SU-DHL-6 (cell line): ENCODE measurements at regions not wholly inside any gene's neighbourhood (a gene's known extent, or its start where the extent isn't known, plus 50 kb on each side); places are given as distances from the start of the nearest gene placed in this dataset.

Experiments used
- H2AFZ ChIP-seq: fragments of 200-600 bp; sonication (generic); 2 replicates; pipeline ENCODE4 v1.6.1; 2014; ENCODE audit warnings: low read depth, mild to moderate bottlenecking, moderate library complexity, mixed read lengths, antibody characterized with exemption, low read length; ENCODE audit not compliant: severe bottlenecking
- H3F3A ChIP-seq: fragments of 200-600 bp; shearing (Covaris generic); 2 replicates; pipeline ENCODE4 v1.6.0; 2016; ENCODE audit warnings: antibody characterized with exemption, mild to moderate bottlenecking; ENCODE audit not compliant: insufficient read depth
- H3K27ac ChIP-seq: fragments of 200-600 bp; sonication (generic); 2 replicates; pipeline ENCODE4 v1.5.1; 2016; ENCODE audit warnings: low read depth, mild to moderate bottlenecking, low read length, moderate library complexity, mixed read lengths
- H3K27me3 ChIP-seq: fragments of 200-600 bp; sonication (generic), shearing (Covaris generic); 2 replicates; pipeline ENCODE4 v1.6.0; 2014; ENCODE audit warnings: mild to moderate bottlenecking, low read length
- H3K36me3 ChIP-seq: fragments of 200-600 bp; sonication (generic); 2 replicates; pipeline ENCODE4 v1.6.1; 2014; ENCODE audit warnings: mild to moderate bottlenecking, low read length, mixed read lengths
- H3K4me2 ChIP-seq: fragments of 300-600, 200-600 bp; shearing (Covaris generic), sonication (generic); 2 replicates; pipeline ENCODE4 v1.6.0; 2014; ENCODE audit warnings: low read length, low read depth, mild to moderate bottlenecking; ENCODE audit not compliant: poor library complexity, severe bottlenecking
- H3K4me3 ChIP-seq: fragments of 200-600 bp; sonication (generic); 2 replicates; pipeline ENCODE4 v1.5.1; 2014; ENCODE audit warnings: antibody characterized with exemption, low read length, mild to moderate bottlenecking, mixed read lengths; ENCODE audit not compliant: insufficient read depth, poor library complexity, severe bottlenecking
- H3K79me2 ChIP-seq: fragments of 200-600 bp; sonication (generic); 2 replicates; pipeline ENCODE4 v1.6.1; 2014; ENCODE audit warnings: mild to moderate bottlenecking, low read length, moderate library complexity; ENCODE audit not compliant: insufficient read depth
- H3K9ac ChIP-seq: fragments of 200-600 bp; sonication (generic); 2 replicates; pipeline ENCODE4 v1.7.0; 2014; ENCODE audit warnings: mild to moderate bottlenecking, low read length
- H3K9me2 ChIP-seq: fragments of 200-600 bp; sonication (generic); replicated peaks from 2 replicates; pipeline ENCODE4 v1.6.1; 2014; ENCODE audit warnings: low read length; ENCODE audit not compliant: insufficient read depth
- H3K9me3 ChIP-seq: fragments of 200-600 bp; sonication (generic); 2 replicates; pipeline ENCODE4 v1.6.1; 2014; ENCODE audit warnings: low read length, mixed read lengths; ENCODE audit not compliant: insufficient read depth
- H4K20me1 ChIP-seq: fragments of 200-600 bp; sonication (generic); 2 replicates; pipeline ENCODE4 v1.6.1; 2014; ENCODE audit warnings: low read depth, mild to moderate bottlenecking, antibody characterized with exemption, low read length, moderate library complexity, mixed read lengths
- EZH2phosphoT487 ChIP-seq: fragments of 200-600 bp; sonication (generic), shearing (Covaris generic); conservative IDR thresholded peaks from 2 replicates; pipeline ENCODE4 v1.6.1; 2018; ENCODE audit warnings: mild to moderate bottlenecking, antibody characterized with exemption, low read length, moderate library complexity, mixed read lengths
- TF ChIP-seq, protein P1 (sequence below): fragments of 200-600 bp; sonication (generic); IDR thresholded peaks from one replicate; pipeline ENCODE4 v1.5.1; 2017; ENCODE audit warnings: antibody characterized with exemption, mild to moderate bottlenecking, low read length, moderate library complexity; ENCODE audit not compliant: insufficient read depth, poor library complexity, severe bottlenecking

GRCh38 chr5:87572611-87573010 lies 159.9 kb upstream of the CCNH start:
- H3K27ac ChIP-seq = no peak overlapping the region
- no peaks in the 10 kb centered on the region for H3K79me2 ChIP-seq
- no peaks in the 10 kb centered on the region for H3K9me3 ChIP-seq
- no peaks in the 10 kb centered on the region for H3K9me2 ChIP-seq
- no peaks in the 10 kb centered on the region for H3K36me3 ChIP-seq
- H3K27me3 ChIP-seq = no peaks in the 10 kb centered on the region
- no peak for TF ChIP-seq EZH2phosphoT487
- TF ChIP-seq, protein P1, sequence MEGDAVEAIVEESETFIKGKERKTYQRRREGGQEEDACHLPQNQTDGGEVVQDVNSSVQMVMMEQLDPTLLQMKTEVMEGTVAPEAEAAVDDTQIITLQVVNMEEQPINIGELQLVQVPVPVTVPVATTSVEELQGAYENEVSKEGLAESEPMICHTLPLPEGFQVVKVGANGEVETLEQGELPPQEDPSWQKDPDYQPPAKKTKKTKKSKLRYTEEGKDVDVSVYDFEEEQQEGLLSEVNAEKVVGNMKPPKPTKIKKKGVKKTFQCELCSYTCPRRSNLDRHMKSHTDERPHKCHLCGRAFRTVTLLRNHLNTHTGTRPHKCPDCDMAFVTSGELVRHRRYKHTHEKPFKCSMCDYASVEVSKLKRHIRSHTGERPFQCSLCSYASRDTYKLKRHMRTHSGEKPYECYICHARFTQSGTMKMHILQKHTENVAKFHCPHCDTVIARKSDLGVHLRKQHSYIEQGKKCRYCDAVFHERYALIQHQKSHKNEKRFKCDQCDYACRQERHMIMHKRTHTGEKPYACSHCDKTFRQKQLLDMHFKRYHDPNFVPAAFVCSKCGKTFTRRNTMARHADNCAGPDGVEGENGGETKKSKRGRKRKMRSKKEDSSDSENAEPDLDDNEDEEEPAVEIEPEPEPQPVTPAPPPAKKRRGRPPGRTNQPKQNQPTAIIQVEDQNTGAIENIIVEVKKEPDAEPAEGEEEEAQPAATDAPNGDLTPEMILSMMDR = no peak
- no peak overlapping the region for H3K4me2 ChIP-seq
- no peak overlapping the region for H2AFZ ChIP-seq
- H3F3A ChIP-seq = no peaks in the 10 kb centered on the region
- H3K4me3 ChIP-seq = no peak overlapping the region
- no peak overlapping the region for H3K9ac ChIP-seq
- H4K20me1 ChIP-seq = no peaks in the 10 kb centered on the region

DNA sequence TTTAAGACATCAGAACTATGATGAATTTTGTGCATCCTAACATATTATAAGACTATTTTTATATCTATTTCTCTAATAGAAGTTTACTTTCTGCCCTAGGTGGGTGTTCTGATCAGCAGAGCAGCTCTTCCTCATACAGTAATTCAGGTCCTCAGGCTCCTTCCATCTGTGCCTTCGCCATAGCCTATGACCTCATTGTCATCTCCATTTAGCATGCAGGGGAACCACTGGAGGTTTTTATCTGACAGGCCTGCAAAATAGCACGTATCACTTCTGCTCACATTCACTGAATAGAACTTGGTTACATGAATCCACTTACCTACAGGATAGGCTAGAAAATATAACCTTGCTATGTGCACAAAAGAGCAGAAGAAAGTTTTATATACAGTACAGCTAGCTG lies 159.4 kb upstream of the CCNH start:
- H3K4me3 ChIP-seq = no peak overlapping the region
- no peaks in the 10 kb centered on the region for H3K27me3 ChIP-seq
- H3K4me2 ChIP-seq = no peak overlapping the region
- no peak overlapping the region for H3K9ac ChIP-seq
- H3K36me3 ChIP-seq = no peaks in the 10 kb centered on the region
- H4K20me1 ChIP-seq = no peaks in the 10 kb centered on the region
- H2AFZ ChIP-seq = no peak overlapping the region
- H3K79me2 ChIP-seq = no peaks in the 10 kb centered on the region
- H3F3A ChIP-seq = no peaks in the 10 kb centered on the region
- H3K27ac ChIP-seq = no peak overlapping the region
- no peak for TF ChIP-seq EZH2phosphoT487
- TF ChIP-seq, protein P1 = no peak
- no peaks in the 10 kb centered on the region for H3K9me2 ChIP-seq
- no peaks in the 10 kb centered on the region for H3K9me3 ChIP-seq

DNA sequence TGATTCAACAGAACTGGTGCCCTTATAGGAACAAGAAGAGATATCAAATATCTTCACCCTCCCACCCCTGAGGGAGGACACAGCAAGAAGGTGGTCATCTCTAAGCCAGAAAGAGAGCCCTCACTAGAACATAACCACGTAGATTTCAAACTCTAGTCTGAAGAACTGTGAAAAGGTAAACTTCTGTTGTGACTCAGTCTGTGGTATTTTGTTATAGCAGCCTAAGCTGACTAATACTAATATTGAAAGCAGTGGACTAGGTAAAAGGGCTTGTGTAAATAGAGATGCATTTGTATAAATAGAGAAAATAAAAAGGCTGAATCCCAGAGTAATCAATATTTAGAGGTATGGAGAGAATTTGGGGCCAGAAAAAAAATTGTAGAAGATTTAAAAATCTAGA lies 157.6 kb upstream of the CCNH start:
- Histone ChIP-seq H3K4me2 (no peak overlapping the region), H3K36me3 (no peaks in the 10 kb centered on the region), H3K27ac (no peak overlapping the region), H3F3A (no peaks in the 10 kb centered on the region), H3K4me3 (no peak overlapping the region), H3K9ac (no peak overlapping the region), H3K9me2 (no peaks in the 10 kb centered on the region), H3K27me3 (no peaks in the 10 kb centered on the region), H4K20me1 (no peaks in the 10 kb centered on the region), H2AFZ (no peak overlapping the region), H3K9me3 (no peaks in the 10 kb centered on the region), H3K79me2 (no peaks in the 10 kb centered on the region)
- TF ChIP-seq, protein P1 = no peak
- no peak for TF ChIP-seq EZH2phosphoT487
